ENCODE measurements at regions not wholly inside any gene's neighbourhood (a gene's known extent, or its start where the extent isn't known, plus 50 kb on each side); places are given as distances from the start of the nearest gene placed in this dataset.

DNA sequence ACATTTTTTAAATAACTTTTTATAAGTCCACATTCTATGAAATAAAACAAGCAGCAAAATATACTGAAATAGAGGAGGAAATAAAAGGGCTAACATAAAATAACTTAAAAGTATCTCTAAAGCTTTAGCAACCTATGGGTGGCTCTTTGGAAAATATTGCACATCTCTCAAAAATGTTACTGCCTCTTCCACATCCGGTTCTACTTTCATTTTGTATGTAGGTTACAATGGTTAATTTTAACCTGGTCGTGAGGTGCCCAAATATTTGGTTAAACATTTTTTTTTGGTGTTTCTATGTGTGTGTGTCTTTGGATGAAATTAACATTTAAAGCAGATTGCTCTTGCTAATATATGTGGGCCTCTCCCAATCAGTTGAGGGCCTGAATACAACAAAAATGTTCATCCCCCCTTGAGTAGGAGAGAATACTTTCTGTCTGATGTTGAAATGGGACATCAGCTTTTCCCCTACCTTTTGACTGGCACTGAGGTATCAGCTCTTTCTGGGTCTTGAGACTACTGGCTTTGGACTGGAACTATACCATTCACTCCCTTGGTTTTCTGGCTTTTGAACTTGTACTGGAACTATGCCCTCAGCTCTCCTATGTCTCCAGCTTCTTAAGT is 353.0 kb downstream of the ADAM29 start:
- peak; percentile 13 for DNase-seq (ENCODE audit: low read depth)
- TF ChIP-seq, protein P1, sequence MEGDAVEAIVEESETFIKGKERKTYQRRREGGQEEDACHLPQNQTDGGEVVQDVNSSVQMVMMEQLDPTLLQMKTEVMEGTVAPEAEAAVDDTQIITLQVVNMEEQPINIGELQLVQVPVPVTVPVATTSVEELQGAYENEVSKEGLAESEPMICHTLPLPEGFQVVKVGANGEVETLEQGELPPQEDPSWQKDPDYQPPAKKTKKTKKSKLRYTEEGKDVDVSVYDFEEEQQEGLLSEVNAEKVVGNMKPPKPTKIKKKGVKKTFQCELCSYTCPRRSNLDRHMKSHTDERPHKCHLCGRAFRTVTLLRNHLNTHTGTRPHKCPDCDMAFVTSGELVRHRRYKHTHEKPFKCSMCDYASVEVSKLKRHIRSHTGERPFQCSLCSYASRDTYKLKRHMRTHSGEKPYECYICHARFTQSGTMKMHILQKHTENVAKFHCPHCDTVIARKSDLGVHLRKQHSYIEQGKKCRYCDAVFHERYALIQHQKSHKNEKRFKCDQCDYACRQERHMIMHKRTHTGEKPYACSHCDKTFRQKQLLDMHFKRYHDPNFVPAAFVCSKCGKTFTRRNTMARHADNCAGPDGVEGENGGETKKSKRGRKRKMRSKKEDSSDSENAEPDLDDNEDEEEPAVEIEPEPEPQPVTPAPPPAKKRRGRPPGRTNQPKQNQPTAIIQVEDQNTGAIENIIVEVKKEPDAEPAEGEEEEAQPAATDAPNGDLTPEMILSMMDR (conservative IDR thresholded peaks at IDR 0.05; ENCODE audit: low read depth, low read length): no peak
- H3K4me3 ChIP-seq (ENCODE audit: low read depth, low read length): no peak overlapping the region

DNA sequence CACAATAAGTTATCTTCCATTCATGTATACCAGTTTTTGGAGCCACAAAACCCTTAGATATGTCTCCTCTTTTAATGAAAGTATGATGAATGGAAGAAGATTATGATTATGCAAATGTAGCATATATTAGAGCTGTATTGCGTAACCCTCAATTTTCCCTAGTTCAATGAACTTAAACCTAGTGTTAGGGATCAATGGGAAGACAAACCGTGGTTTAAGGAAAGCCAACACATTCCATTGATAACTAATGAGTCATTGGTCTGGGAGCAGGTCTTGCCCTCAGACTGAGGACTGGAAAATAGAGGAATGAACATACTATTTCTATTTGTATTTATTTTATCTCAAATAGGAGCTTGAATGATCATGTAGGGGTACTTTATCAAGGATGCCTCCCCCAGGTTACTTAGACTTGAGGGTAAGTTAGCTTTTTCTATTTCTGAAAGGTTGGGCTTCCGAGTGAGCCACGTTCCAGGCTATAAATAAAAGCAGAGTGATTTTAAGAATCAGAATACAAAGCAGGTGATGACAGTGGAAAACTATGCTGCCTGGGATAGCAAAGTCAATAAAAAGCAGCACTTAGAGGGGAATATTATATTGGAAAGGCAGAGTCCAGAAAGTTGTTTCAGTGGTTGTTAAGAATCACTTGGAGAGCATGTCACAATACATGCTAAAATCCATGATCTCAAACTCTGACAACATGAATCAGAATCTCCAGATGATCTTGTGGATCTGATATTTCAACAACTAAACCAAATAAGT is 356.0 kb downstream of the ADAM29 start:
- TF ChIP-seq, protein P1 (conservative IDR thresholded peaks at IDR 0.05; ENCODE audit: low read depth, low read length): no peak
- no peak overlapping the region for H3K4me3 ChIP-seq (ENCODE audit: low read depth, low read length)
- peak; percentile 32 for DNase-seq (ENCODE audit: low read depth)

DNA sequence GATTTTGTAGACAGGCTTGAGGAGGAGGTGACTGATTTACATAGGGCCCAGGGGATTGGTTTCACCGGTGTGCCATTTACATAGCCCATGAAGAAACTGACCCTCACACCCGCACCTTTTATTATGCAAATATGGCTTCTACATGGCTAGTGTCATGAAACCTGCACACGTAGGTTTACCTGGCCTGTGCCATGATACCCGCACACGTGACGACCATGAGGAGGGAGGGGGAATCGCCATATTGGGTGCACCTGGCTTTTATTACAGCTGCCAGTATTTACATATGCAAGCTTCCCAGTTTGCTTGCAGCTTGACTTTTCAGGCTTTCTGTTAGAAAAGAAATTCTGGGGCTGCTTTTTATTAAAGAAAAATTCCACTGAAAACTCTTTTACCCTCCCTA is 359.7 kb downstream of the ADAM29 start:
- TF ChIP-seq, protein P1 (conservative IDR thresholded peaks at IDR 0.05; ENCODE audit: low read depth, low read length): no peak
- DNase-seq (ENCODE audit: low read depth): no peak
- no peak overlapping the region for H3K4me3 ChIP-seq (ENCODE audit: low read depth, low read length)

DNA sequence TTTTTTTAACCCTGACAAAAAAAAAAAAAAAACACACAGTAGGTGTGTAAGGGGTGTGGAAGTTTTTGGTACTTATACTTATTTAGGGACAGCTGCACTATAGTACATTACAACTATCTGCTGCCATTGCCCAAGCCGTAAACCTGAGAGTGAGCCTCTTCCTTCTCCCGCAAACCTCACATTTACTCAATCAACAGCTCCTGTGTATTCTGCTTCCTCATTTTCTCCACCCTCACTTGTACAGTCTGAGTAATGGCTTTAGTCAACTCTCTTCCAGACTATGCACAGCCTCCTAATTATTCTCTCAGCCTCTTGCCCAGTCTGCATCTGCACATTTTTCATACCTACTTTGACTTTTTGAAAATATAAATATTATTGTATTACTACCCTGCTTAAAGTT is 362.0 kb downstream of the ADAM29 start:
- TF ChIP-seq, protein P1 (conservative IDR thresholded peaks at IDR 0.05; ENCODE audit: low read depth, low read length): no peak
- DNase-seq (ENCODE audit: low read depth): no peak
- no peak overlapping the region for H3K4me3 ChIP-seq (ENCODE audit: low read depth, low read length)

DNA sequence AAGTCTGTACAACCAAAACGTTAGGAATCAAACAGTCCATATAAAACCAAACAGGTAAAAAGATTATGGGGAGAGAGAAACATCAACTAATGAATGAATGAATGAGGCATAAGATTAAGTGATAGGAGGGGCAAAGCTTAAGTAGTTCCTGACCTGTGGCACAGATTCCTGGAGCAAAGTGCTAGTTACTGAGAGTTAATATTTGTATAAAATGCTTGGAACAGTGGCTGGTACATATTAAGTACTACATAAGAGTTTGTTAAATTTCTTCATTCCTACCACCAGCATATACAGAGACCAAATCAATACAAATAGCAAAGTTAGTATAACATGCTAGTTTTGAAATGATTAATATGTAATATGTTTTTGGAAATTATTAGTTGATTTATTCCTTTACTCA is 363.7 kb downstream of the ADAM29 start:
- TF ChIP-seq, protein P1 (conservative IDR thresholded peaks at IDR 0.05; ENCODE audit: low read depth, low read length): no peak
- no peak for DNase-seq (ENCODE audit: low read depth)
- no peak overlapping the region for H3K4me3 ChIP-seq (ENCODE audit: low read depth, low read length)

DNA sequence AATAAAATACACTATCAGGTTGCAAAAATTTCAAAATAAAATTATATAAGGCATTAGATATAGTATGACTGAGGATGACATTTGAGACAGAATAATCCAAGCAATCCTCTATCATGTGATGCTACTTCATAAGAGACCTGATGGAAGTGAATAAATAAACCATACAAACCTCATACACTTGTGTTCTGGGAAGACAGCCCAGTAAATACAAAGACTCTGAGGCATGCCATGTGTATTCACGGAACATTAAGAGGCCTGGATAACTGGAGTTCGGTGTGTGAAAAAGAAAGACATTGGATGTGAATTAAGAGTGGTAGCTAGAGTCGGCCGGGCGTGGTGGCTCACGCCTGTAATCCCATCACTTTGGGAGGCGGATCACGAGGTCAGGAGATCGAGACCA is 364.2 kb downstream of the ADAM29 start:
- no peak for DNase-seq (ENCODE audit: low read depth)

More for the DNA sequence above, 364.2 kb downstream of the ADAM29 start:
- no peak overlapping the region for H3K4me3 ChIP-seq (ENCODE audit: low read depth, low read length)
- TF ChIP-seq, protein P1 (conservative IDR thresholded peaks at IDR 0.05; ENCODE audit: low read depth, low read length): no peak
